Upper lobe of left lung (tissue), 4 donors: ENCODE measurements at regions not wholly inside any gene's neighbourhood (a gene's known extent, or its start where the extent isn't known, plus 50 kb on each side); places are given as distances from the start of the nearest gene placed in this dataset.

Experiments
- CTCF ChIP-seq, 6 experiments: fragments of 450-650 bp in 4 of 6; fragments of 200-600 bp in 2 of 6; sonication (generic) in 2 of 6; IDR thresholded peaks; one replicate each; pipeline ENCODE4 v1.5.1; 2016 to 2019; ENCODE audit warnings: antibody characterized with exemption in 6 of 6
- EP300 ChIP-seq, 4 donors: sonication (generic); formaldehyde crosslinking; IDR thresholded peaks; one replicate each; pipeline ENCODE4 v1.5.1; 2017; ENCODE audit warnings: antibody characterized with exemption in 4 of 4, control low read depth in 2 of 4
- POLR2A ChIP-seq, 4 donors: fragments of 450-650 bp; IDR thresholded peaks; one replicate each; pipeline ENCODE4 v1.5.1; 2016 to 2017; ENCODE audit warnings: antibody characterized with exemption in 4 of 4, mild to moderate bottlenecking in 2 of 4

- TF ChIP-seq CTCF (IDR thresholded peaks at IDR 0.05) (no peak), EP300 (IDR thresholded peaks at IDR 0.05) (no peak), POLR2A (IDR thresholded peaks at IDR 0.05) (no peak)
These were observed 326.1 kb upstream of the HS6ST1 start for GRCh38 chr2:128644718-128645256.
